D721Med (cell line): ENCODE measurements at regions not wholly inside any gene's neighbourhood (a gene's known extent, or its start where the extent isn't known, plus 50 kb on each side); places are given as distances from the start of the nearest gene placed in this dataset.

Experiments used
- DNase-seq: peaks from one replicate; pipeline ENCODE4 v3.0.0; 2011; ENCODE audit warnings: low spot score; ENCODE audit not compliant: insufficient read length
- FAIRE-seq: peaks from 2 replicates; lab custom pipeline; 2011; peaks lifted over from hg19 to GRCh38; lab: Jason Lieb, UNC
- TF ChIP-seq, protein P1 (sequence below): IDR thresholded peaks from 2 replicates; pipeline ENCODE4 v1.5.1; 2012; ENCODE audit warnings: mild to moderate bottlenecking, control low read depth; ENCODE audit not compliant: insufficient read depth; ENCODE audit errors: missing control alignments

DNA sequence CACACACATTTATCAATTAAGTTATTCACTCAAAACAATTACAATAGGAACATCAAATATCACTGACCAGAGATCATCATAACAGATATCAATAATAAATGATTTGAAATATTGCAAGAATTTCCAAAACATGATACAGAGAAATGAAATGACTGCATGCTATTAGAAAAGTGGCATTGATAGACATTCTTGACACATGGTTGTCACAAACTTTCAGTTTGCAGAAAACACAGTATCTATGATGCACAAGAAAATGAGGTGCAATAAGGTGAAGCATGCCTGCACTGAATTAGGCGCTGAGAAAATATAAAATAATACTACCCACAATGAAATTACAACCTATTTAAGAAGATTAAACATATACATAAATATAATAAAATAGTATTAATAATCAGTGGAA lies 198.0 kb upstream of the SYT1 start:
- no peak for DNase-seq
- no peak for FAIRE-seq
- TF ChIP-seq, protein P1, sequence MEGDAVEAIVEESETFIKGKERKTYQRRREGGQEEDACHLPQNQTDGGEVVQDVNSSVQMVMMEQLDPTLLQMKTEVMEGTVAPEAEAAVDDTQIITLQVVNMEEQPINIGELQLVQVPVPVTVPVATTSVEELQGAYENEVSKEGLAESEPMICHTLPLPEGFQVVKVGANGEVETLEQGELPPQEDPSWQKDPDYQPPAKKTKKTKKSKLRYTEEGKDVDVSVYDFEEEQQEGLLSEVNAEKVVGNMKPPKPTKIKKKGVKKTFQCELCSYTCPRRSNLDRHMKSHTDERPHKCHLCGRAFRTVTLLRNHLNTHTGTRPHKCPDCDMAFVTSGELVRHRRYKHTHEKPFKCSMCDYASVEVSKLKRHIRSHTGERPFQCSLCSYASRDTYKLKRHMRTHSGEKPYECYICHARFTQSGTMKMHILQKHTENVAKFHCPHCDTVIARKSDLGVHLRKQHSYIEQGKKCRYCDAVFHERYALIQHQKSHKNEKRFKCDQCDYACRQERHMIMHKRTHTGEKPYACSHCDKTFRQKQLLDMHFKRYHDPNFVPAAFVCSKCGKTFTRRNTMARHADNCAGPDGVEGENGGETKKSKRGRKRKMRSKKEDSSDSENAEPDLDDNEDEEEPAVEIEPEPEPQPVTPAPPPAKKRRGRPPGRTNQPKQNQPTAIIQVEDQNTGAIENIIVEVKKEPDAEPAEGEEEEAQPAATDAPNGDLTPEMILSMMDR, result no peak

DNA sequence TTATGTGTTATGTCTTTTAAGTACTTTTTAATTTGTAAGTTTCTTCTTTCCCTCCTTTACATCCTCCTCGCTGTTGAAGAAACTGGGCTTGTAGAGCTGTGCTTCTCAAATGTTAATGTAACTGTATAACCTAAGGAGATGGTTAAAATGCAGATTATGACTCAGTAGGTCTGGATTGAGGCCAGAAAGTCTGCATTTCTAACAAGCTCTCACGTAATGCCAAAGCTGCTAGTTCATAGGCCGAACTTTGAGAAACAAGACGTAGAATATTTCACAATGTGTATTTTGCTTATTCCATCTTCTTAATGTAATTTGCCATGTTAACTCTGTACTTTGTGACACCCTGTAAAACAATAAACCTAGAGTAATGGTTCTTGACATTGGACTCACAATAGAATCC lies 193.3 kb upstream of the SYT1 start:
- no peak for DNase-seq
- FAIRE-seq, result no peak
- TF ChIP-seq, protein P1, result no peak

DNA sequence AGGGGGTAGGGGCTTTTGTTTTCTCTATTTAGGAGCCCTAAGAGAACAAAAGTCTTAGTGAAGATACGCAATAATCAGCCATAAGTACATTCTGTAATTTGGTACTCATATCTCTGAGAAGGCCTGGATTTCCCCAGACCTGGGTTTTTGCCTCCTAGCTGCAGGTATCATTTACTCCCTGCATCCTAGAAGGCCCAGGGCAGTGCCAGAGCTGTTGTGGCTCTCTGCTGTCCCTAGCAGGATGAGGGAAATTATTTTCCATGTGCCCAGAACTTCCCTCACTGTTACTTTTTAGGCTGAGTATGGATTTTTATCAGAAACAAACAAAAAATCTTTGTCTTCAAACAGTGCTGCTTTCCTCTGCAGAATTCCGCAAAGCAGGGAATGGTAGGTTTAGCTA lies 192.5 kb upstream of the SYT1 start:
- FAIRE-seq (no peak), DNase-seq (no peak)
- TF ChIP-seq, protein P1, result no peak

DNA sequence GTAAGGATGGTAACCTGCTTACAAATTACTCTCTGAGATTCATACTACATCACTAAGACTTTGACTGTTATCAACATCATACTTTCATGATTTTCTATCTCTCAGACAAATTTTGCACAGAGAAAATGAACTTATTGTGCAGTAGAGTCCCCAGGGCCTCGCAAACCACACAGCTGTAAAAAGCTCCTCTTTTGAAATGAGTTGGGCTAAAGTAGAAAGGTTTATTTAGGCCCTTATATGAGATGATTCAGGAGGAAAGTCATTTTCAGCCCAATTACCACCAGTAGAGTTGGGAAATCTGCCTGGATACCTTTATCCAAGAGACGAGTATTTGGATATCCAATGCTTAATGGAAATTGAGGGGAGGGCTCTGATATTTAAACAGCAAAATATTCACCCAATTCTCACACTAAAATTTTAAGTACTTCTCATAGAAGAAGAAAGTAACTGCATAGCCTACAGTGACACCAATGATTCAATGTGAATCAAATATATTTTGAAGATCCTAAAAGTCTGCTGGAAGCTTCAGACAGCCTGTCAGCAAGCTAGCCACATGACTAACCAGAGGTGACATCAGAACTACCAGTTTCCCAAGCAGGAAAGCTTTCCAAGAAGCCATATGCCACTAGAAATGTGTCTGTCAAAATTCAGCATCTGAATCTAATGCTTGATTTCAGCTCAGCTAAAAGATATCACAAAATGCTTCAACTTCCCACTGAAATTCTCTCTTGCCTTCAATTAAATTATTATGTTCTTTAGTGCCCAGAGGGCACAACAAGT lies 190.1 kb upstream of the SYT1 start:
- no peak for DNase-seq
- TF ChIP-seq, protein P1, result no peak
- no peak for FAIRE-seq

DNA sequence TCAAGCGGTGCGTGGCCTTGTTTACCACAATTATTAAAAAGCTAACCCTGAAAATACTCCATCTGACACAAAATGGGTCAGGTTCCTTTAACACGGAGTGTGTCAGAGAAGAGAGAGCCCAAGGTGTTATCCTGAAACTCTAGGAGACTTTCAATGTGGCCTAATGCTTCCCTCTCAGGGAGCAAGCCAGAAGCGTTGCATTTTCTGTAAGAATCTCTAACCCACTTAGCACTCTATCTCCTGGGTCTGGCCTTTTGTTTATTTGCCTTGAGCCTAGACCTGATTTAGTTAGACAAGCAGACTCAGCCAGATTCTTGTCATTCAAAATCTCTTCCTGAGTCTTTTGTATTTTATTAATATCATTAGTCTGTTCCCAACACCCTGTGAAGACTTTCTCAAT lies 184.0 kb upstream of the SYT1 start:
- DNase-seq (no peak), FAIRE-seq (no peak)
- TF ChIP-seq, protein P1, result no peak

DNA sequence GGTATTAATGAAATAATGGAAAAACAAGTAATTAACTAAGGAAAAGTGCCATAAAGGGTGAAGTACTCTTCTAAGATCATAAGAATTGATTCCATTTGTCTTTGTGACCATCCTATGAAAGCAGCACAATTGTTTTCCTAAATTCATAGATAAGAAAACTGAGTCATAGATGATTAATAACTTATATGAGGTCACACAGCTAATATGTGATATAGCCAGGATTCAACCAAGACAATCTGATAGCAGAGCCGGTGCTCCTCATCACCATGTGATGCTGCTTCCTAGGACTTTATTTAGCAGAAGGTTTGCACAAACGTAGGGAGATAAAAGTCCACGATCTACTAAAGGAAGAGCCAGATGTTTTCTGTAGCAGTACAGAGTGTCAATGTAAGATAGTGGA lies 181.5 kb upstream of the SYT1 start:
- FAIRE-seq, result no peak
- TF ChIP-seq, protein P1, result no peak
- no peak for DNase-seq

DNA sequence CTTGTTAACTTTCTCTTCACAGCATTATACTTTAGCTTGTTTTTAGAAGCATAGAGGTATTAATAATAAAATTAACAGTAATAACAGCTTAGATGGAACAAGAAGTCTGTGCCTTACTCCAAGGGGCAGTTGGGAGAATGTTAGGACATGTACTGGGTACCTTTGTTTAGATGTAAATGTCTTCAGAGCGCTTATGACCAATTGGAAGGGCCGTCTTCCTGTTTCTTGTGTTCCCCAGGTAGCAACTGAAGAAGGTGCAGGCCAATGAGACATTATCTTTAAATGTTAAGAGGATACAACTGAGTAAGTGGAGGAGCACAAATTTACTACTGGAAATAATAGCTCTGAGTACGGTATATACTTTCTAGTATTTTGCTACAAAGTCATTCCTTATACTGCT lies 180.9 kb upstream of the SYT1 start:
- TF ChIP-seq, protein P1, result no peak
- no peak for DNase-seq
- FAIRE-seq, result no peak
